ENCODE measurements at regions not wholly inside any gene's neighbourhood (a gene's known extent, or its start where the extent isn't known, plus 50 kb on each side); places are given as distances from the start of the nearest gene placed in this dataset.

DNA sequence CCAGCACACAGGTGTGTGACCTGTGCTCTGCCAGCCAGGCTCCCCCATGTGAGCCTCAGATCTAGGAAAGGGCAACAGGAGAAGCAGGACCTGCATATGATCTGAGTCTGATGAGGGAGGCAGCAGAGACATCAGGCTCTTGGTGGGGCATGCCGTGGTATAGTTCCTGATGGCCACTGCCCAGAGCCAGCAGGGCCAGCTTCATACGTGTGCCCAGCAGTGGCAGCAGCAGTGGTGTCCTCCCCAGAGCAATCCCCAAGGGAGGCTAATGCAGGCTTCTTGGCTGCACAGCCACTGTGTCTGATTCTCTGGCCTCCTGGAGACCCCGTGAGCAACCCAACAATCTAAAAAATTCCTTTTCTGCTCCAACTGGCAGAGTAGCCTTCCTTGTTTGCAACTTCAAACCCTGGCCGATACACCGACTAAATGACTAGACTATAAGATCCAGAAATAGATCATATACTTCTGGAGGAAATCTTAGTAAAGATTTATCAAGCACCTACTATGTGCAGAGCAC, 230.6 kb upstream of the ZMIZ1 start:
- intact Hi-C loops (cut with DNase I) = no loop called here
- Histone ChIP-seq H3K9me3 (peaks cover 0 to 11% of the 10 kb centered on the region in 2 donors), H3K36me3 (no peaks in the 10 kb centered on the region), H3K4me1 (no peaks in the 10 kb centered on the region), H3K27me3 (no peaks in the 10 kb centered on the region), H3K4me3 (no peak overlapping the region), H3K27ac (no peak overlapping the region)
- ATAC-seq = no peak
- no peak for DNase-seq
- TF ChIP-seq, protein P1, sequence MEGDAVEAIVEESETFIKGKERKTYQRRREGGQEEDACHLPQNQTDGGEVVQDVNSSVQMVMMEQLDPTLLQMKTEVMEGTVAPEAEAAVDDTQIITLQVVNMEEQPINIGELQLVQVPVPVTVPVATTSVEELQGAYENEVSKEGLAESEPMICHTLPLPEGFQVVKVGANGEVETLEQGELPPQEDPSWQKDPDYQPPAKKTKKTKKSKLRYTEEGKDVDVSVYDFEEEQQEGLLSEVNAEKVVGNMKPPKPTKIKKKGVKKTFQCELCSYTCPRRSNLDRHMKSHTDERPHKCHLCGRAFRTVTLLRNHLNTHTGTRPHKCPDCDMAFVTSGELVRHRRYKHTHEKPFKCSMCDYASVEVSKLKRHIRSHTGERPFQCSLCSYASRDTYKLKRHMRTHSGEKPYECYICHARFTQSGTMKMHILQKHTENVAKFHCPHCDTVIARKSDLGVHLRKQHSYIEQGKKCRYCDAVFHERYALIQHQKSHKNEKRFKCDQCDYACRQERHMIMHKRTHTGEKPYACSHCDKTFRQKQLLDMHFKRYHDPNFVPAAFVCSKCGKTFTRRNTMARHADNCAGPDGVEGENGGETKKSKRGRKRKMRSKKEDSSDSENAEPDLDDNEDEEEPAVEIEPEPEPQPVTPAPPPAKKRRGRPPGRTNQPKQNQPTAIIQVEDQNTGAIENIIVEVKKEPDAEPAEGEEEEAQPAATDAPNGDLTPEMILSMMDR (IDR thresholded peaks at IDR 0.05) = no peak

DNA sequence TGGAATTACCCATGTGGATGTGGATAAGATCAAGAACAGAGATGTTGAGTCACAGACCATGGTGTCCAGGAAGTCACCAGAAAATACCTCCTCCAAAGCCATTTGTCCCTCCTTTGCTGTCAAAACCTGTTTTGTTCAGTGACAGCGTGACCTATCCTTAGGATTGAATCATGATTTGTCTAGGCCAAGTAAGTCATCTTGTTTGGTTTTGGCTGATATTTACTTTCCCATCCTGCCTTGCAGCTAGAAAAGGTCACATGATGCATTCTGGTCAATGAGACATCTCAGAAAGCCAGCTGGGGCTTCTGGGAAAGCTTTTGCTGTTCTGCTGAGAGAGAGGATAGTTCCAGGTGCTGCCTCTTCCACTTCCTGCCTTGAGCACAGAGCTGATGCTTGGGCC, 225.3 kb upstream of the ZMIZ1 start:
- no peak for ATAC-seq
- Histone ChIP-seq H3K4me3 (no peak overlapping the region), H3K4me1 (no peaks in the 10 kb centered on the region), H3K9me3 (no peaks in the 10 kb centered on the region), H3K27me3 (no peaks in the 10 kb centered on the region), H3K27ac (no peak overlapping the region), H3K36me3 (no peaks in the 10 kb centered on the region)
- DNase-seq = no peak
- TF ChIP-seq, protein P1 (IDR thresholded peaks at IDR 0.05) = no peak
- intact Hi-C loops (cut with DNase I) = no loop called here

DNA sequence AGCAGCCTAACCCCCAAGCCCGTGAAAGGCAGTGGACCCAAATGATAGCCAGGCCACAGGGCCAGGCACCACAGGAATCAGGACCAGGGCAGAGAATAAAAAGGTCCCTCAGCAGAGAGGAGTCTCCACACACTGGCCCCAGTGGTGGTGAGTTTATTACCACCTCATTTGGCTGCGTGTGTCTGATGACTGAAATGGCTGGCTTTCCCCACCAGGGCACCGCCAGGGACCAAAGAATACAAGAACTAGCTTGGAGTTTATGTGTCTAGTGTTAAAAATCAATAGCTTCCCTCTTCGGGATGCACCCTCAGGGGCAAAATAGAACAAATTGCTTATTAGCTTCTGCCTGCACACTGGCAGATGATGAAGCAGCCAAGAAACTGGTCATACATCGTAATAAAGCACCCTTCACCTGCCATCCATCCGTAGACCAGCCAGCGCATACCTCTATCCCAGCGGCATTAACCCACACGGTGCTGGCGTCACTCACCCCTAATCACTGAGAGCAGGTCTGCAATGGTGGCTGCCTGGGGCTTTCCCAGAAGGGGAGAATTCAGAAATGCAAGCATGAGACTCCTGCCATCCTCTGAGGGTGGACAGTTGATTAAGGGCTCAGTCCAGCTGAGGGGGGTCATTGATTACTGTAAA, 223.7 kb upstream of the ZMIZ1 start:
- DNase-seq (no peak), ATAC-seq (no peak)
- H3K27me3 ChIP-seq = no peaks in the 10 kb centered on the region
- H3K9me3 ChIP-seq = no peaks in the 10 kb centered on the region
- TF ChIP-seq, protein P1 (IDR thresholded peaks at IDR 0.05) = no peak
- no peaks in the 10 kb centered on the region for H3K4me1 ChIP-seq
- intact Hi-C loops (cut with DNase I) = no loop called here
- no peak overlapping the region for H3K4me3 ChIP-seq
- no peaks in the 10 kb centered on the region for H3K36me3 ChIP-seq
- H3K27ac ChIP-seq = no peak overlapping the region

DNA sequence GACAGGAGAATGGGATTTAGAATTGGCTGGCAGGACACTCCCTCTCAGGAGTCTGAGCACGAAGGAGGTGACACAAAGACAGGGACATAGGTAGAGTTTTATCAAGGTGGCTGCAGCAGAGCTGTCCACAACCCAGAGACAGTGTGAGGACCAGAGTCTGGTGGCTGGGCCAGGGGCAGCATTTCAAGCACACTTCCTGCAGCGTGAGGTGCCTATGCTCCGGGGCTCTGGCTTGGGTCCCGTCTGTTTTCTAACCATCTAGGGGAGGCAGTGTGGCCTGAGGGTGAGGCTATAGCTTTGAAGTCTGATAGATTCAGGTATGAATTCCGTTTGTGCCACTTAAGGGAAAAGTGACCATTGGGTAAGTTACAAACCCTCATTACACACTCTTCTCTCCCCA, 222.7 kb upstream of the ZMIZ1 start:
- H3K36me3 ChIP-seq = no peaks in the 10 kb centered on the region
- H3K4me1 ChIP-seq = no peaks in the 10 kb centered on the region
- TF ChIP-seq, protein P1 (IDR thresholded peaks at IDR 0.05) = no peak
- intact Hi-C loops (cut with DNase I) = no loop called here
- H3K9me3 ChIP-seq = no peaks in the 10 kb centered on the region
- no peak for DNase-seq
- H3K4me3 ChIP-seq = no peak overlapping the region
- no peak for ATAC-seq
- no peaks in the 10 kb centered on the region for H3K27me3 ChIP-seq
- H3K27ac ChIP-seq = no peak overlapping the region

DNA sequence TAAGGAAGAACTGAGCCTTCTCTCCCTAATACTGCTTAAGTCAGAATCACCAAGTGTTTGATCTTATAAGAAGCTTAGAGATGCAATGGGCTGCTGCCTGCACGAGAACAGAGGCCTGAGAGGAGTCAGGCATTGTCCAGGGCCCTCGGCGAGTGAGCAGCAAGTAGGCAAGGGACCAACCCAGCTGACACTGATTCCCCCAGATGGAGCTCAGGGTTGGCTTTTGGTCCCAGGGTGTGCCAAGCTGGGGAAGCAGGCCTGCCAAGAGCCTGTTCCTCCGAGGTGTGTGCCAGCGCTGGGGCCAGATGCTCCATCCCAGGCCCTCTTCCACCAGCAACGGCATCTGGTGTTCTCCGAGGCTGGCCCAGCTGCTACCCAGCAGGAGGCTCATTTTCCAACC, 222.0 kb upstream of the ZMIZ1 start:
- no peak for DNase-seq
- no peak overlapping the region for H3K4me3 ChIP-seq

More for the DNA sequence above, 222.0 kb upstream of the ZMIZ1 start:
- no peak overlapping the region for H3K27ac ChIP-seq
- H3K36me3 ChIP-seq = no peaks in the 10 kb centered on the region
- H3K4me1 ChIP-seq = no peaks in the 10 kb centered on the region
- TF ChIP-seq, protein P1 (IDR thresholded peaks at IDR 0.05) = no peak
- H3K9me3 ChIP-seq = no peaks in the 10 kb centered on the region
- intact Hi-C loops (cut with DNase I) = no loop called here
- ATAC-seq = no peak
- H3K27me3 ChIP-seq = no peaks in the 10 kb centered on the region

Data from left lung (tissue), 4 donors.